IPS-NIHi11 (cell line): ENCODE measurements at regions not wholly inside any gene's neighbourhood (a gene's known extent, or its start where the extent isn't known, plus 50 kb on each side); places are given as distances from the start of the nearest gene placed in this dataset.
"Not testable (repeated sequence)": the region's sequence is repeated elsewhere in the genome, so short reads cannot be mapped to it uniquely, and the experiment has no call there.

Experiments used
- DNase-seq: peaks from one replicate; pipeline ENCODE4 v3.0.0; 2012; ENCODE audit warnings: mixed read lengths, low spot score

GRCh38 chr9:25045469-25045868 lies 499.8 kb upstream of the IZUMO3 start:
- DNase-seq = not testable (repeated sequence)

- no peak for DNase-seq
Observed at GRCh38 chr9:25029743-25030142, 484.0 kb upstream of the IZUMO3 start.

GRCh38 chr9:25025686-25026085 lies 480.0 kb upstream of the IZUMO3 start:
- DNase-seq = no peak

GRCh38 chr9:25025156-25025555 lies 479.5 kb upstream of the IZUMO3 start:
- DNase-seq = no peak

GRCh38 chr9:25017779-25018178 lies 472.1 kb upstream of the IZUMO3 start:
- no peak for DNase-seq

GRCh38 chr9:25010027-25010662 lies 464.4 kb upstream of the IZUMO3 start:
- DNase-seq = no peak

GRCh38 chr9:25003686-25004085 lies 458.0 kb upstream of the IZUMO3 start:
- DNase-seq = peak; percentile 70

GRCh38 chr9:24986331-24986730 lies 440.6 kb upstream of the IZUMO3 start:
- DNase-seq = peak; percentile 19

GRCh38 chr9:24970780-24971179 lies 425.1 kb upstream of the IZUMO3 start:
- not testable (repeated sequence) for DNase-seq

GRCh38 chr9:24961762-24962161 lies 416.1 kb upstream of the IZUMO3 start:
- no peak for DNase-seq

GRCh38 chr9:24953070-24953469 lies 407.4 kb upstream of the IZUMO3 start:
- no peak for DNase-seq

GRCh38 chr9:24939109-24939850 lies 393.6 kb upstream of the IZUMO3 start:
- DNase-seq = no peak

GRCh38 chr9:24936117-24936516 lies 390.4 kb upstream of the IZUMO3 start:
- DNase-seq = no peak

- DNase-seq = no peak
Observed at GRCh38 chr9:24932785-24933184, 387.1 kb upstream of the IZUMO3 start.

GRCh38 chr9:24931894-24932293 lies 386.2 kb upstream of the IZUMO3 start:
- DNase-seq = no peak

GRCh38 chr9:24912767-24913166 lies 367.1 kb upstream of the IZUMO3 start:
- no peak for DNase-seq

- DNase-seq = no peak
Observed at GRCh38 chr9:24901319-24901718, 355.6 kb upstream of the IZUMO3 start.

- no peak for DNase-seq
Observed at GRCh38 chr9:24900179-24900578, 354.5 kb upstream of the IZUMO3 start.

- no peak for DNase-seq
Observed at GRCh38 chr9:24899463-24899862, 353.8 kb upstream of the IZUMO3 start.

GRCh38 chr9:24897826-24898225 lies 352.1 kb upstream of the IZUMO3 start:
- no peak for DNase-seq

GRCh38 chr9:24881361-24881760 lies 335.7 kb upstream of the IZUMO3 start:
- no peak for DNase-seq

- DNase-seq = no peak
Observed at GRCh38 chr9:24879591-24879990, 333.9 kb upstream of the IZUMO3 start.

- not testable (repeated sequence) for DNase-seq
Observed at GRCh38 chr9:24856601-24857000, 310.9 kb upstream of the IZUMO3 start.
